Astrocyte of the spinal cord (primary cell): ENCODE measurements at regions not wholly inside any gene's neighbourhood (a gene's known extent, or its start where the extent isn't known, plus 50 kb on each side); places are given as distances from the start of the nearest gene placed in this dataset.

Experiments
- DNase-seq: peaks from one replicate; pipeline ENCODE4 v3.0.0; 2011; ENCODE audit warnings: low read depth, low spot score
- H3K4me3 ChIP-seq: 2 replicates; pipeline ENCODE4 v1.5.1; 2011; ENCODE audit warnings: low read depth, mild to moderate bottlenecking, low read length, moderate library complexity
- CTCF ChIP-seq: IDR thresholded peaks from 2 replicates; pipeline ENCODE4 v1.5.1; 2012; ENCODE audit warnings: low read depth, mild to moderate bottlenecking, low read length, inconsistent platforms
- in situ Hi-C: cut with HindIII; loops from 2 replicates; pipeline ENCODE4 v1.10.0; 2017; ENCODE audit warnings: low sequenced_read_pairs

DNA sequence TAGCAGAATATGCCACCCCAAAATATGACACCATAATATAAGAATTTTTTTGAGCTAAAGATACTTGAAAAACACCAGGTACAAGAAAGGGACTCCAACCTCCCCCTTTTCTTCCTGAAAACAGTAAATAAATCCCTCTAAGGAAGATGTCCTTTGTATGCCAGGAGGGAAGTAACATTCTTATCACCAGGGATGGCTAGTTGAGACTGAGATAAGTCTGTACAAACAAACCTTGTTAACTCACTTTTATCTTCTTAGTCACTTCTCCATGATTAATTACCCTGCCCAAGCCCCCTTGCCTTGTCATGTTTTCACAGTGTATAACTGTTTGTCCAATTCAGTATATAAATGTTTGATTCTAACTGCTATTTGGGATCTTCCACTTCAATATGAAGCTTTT, 888.0 kb downstream of the PCDH18 start:
- DNase-seq = no peak
- H3K4me3 ChIP-seq = no peak overlapping the region
- no peak for TF ChIP-seq CTCF
- in situ Hi-C loops = no loop called here

DNA sequence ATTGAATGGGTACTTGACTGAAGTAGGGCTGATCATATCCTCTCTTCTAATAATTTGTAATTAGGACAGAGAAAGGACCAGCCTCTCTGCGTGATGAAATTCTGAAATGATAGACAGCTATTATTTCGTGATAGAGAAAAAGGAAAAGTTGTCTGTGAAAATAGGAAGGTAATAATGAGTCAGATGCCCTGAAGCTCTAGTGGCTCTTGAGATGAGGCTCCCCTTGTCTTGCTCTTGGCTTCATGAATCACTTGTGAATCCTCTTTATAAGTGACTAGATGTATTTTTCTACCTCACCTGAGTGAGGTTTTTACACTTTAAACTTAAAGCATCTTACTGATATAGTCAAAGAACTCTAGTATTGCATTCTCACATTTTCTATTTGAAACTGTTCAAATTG, 888.9 kb downstream of the PCDH18 start:
- no peak for DNase-seq
- no peak for TF ChIP-seq CTCF
- in situ Hi-C loops = no loop called here
- H3K4me3 ChIP-seq = no peak overlapping the region

DNA sequence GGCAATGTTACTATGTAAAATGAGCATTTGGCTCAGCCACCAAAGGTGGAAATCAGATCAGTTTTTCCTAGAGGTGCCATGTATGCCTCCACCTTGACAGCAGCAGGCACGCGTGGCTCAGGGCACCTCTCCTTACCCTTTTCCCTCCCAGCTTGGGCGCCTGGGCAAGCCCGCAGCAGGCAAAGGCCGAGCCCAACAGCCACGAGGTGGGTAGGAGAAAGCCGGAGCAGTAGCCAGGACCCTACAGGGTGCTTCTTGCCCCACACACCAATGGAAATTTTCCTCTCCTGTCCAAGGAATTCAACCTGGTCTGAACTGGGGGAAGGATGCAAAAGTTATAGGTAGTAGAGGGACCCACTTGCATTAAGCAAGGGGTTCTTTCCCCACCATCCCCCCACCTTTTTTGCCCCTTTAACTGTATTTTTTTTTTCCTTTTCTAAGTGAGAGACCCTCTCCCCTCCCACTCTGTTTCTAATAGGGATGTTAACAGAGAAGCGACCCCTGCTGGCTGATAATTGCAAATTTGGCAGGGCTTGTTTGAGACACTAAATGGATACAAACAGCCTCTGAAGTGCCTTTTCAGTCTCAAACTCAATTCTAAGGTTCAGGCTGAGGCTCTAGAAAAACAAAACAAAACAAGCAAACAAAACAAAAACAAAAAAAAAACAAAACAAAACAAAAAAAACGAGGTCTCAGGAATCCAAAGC, 895.1 kb downstream of the PCDH18 start:
- peak; percentile 8 for DNase-seq
- in situ Hi-C loops = no loop called here
- no peak overlapping the region for H3K4me3 ChIP-seq

DNA sequence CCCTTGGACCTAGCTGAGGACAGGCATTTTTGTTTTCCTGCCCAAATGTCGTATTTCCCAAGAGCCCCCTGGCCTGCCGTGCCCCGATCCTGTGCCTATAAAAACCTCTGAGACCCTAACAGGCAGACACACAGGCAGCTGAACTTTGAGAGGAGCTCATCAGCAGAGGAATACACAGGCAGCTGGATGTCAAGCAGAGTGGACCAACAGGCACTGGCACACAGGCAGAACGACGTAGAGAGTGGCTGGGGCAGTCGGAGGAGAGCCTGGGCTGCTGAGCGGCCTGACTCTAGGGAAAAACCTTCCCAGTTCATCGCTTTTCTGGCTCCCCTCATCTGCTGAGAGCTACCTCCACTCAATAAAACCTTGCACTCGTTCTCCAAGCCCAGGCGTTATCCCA, 896.1 kb downstream of the PCDH18 start:
- in situ Hi-C loops = no loop called here

More for the DNA sequence above, 895.1 kb downstream of the PCDH18 start:
- peak; percentile 50 for TF ChIP-seq CTCF

GRCh38 chr4:136634121-136634520, 898.2 kb downstream of the PCDH18 start:
- TF ChIP-seq CTCF = no peak
- no peak overlapping the region for H3K4me3 ChIP-seq
- in situ Hi-C loops = no loop called here
- DNase-seq = no peak

More for the DNA sequence above, 896.1 kb downstream of the PCDH18 start:
- DNase-seq = no peak
- H3K4me3 ChIP-seq = no peak overlapping the region
- TF ChIP-seq CTCF = no peak

DNA sequence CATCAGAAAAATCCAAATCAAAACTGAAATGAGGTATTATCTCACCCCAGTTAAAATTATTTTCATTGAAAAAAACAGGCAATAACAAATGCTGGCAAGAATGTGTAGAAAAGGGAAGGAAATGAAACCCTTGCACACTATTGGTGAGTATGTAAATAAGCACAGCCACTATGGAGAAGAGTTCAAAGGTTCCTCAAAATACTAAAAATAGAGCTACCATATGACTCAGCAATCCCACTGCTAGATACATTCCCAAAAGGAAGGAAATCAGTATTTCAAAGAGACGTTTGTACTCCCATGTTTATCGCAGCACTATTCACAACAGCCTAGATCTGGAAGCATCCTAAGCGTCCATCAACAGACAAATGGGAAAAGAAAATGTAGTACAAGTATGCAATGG, 932.4 kb downstream of the PCDH18 start:
- no peak overlapping the region for H3K4me3 ChIP-seq
- TF ChIP-seq CTCF = no peak
- DNase-seq = no peak
- in situ Hi-C loops = no loop called here
